HFF-Myc (cell line): ENCODE measurements at regions not wholly inside any gene's neighbourhood (a gene's known extent, or its start where the extent isn't known, plus 50 kb on each side); places are given as distances from the start of the nearest gene placed in this dataset.

ENCODE experiments used
- DNase-seq: peaks from one replicate; pipeline ENCODE4 v3.0.0-alpha.2; 2011; ENCODE audit warnings: low read depth; ENCODE audit errors: extremely low read depth
- H3K4me3 ChIP-seq: replicated peaks from 2 replicates; pipeline ENCODE4 v1.5.1; 2011; ENCODE audit warnings: low read depth, mild to moderate bottlenecking, control low read depth, low read length
- TF ChIP-seq, protein P1 (sequence below): IDR thresholded peaks from 2 replicates; pipeline ENCODE4 v1.5.1; 2012; ENCODE audit warnings: mild to moderate bottlenecking, low read depth, low read length, control low read depth; ENCODE audit errors: missing control alignments

DNA sequence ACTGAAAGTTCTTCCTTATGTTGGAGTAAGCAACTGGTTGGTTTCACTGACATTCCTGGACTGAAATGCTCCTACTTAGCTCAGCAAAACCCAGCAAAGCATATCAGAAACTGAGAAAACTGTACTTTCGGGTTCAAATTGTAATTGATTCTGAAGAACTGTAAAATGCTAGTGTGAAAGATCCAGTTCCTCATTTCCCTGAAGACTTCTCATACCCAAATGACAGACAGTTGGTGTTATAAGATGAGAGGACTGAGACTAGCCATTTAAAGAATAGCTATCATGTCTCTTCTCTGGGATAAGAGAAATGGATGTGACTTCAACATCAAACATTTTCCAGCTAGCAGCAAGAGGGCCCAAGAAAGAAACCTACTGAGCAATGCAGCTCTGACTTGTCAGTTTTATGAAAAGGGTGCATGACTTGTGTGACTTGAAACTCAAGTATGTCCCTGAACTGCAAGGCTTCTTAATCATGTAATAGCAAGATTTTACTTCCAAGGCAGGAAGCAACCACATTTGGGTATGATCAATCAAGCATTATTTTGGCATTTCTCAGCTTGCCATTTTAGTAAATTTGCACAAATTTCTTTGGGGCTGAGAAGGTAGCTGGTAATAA, 420.3 kb upstream of the MMADHC start:
- TF ChIP-seq, protein P1, sequence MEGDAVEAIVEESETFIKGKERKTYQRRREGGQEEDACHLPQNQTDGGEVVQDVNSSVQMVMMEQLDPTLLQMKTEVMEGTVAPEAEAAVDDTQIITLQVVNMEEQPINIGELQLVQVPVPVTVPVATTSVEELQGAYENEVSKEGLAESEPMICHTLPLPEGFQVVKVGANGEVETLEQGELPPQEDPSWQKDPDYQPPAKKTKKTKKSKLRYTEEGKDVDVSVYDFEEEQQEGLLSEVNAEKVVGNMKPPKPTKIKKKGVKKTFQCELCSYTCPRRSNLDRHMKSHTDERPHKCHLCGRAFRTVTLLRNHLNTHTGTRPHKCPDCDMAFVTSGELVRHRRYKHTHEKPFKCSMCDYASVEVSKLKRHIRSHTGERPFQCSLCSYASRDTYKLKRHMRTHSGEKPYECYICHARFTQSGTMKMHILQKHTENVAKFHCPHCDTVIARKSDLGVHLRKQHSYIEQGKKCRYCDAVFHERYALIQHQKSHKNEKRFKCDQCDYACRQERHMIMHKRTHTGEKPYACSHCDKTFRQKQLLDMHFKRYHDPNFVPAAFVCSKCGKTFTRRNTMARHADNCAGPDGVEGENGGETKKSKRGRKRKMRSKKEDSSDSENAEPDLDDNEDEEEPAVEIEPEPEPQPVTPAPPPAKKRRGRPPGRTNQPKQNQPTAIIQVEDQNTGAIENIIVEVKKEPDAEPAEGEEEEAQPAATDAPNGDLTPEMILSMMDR: no peak
- DNase-seq: no peak
- no peak overlapping the region for H3K4me3 ChIP-seq

DNA sequence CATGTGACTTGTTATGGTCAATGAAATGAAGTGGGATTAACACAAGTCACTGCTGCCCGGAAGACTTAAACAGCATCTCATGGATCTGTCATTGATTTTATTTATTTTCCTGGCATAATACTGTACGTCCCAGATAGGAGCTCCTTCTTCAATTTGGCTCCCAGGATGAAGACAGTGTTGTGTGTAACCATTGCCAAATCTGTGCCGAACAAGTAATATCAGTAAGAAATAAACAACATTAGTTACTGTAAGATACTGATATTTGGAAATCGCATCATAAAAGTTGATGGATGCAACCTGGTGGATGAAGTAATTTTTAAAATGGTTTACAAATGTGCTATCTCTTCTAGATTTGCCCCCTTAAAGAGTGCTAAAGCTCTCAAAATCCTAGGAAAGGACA, 419.0 kb upstream of the MMADHC start:
- DNase-seq: no peak
- no peak overlapping the region for H3K4me3 ChIP-seq
- TF ChIP-seq, protein P1: no peak

GRCh38 chr2:150003544-150003943, 416.0 kb upstream of the MMADHC start:
- no peak for DNase-seq
- no peak overlapping the region for H3K4me3 ChIP-seq
- TF ChIP-seq, protein P1: no peak

GRCh38 chr2:150001788-150002187, 414.2 kb upstream of the MMADHC start:
- no peak for DNase-seq
- TF ChIP-seq, protein P1: no peak
- H3K4me3 ChIP-seq: no peak overlapping the region

- H3K4me3 ChIP-seq: no peak overlapping the region
- TF ChIP-seq, protein P1: no peak
- DNase-seq: no peak
Measured at GRCh38 chr2:149996901-149997300, 409.3 kb upstream of the MMADHC start.

GRCh38 chr2:149994057-149994728, 406.6 kb upstream of the MMADHC start:
- H3K4me3 ChIP-seq: no peak overlapping the region
- peak; percentile 51 for DNase-seq
- TF ChIP-seq, protein P1: no peak

DNA sequence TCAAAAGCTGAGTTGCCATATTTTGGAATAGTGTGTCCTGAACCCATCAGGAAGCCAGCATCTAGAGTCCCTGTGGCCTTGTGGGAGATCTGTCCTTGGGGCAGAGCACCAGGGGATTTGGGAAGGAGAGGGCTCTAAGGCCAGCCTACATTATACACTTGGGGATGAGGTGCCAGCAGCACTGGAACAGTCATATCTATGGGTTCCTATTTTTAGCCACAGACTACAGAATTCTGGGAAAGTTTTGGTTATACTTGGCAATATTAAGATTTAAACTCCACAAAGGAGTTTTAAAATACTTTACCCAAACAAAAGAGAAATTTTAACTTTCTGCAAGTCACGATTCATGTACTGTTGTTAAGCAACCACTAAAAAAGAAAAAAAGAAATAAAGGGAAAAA, 405.7 kb upstream of the MMADHC start:
- TF ChIP-seq, protein P1: no peak
- no peak overlapping the region for H3K4me3 ChIP-seq
- DNase-seq: no peak
